ENCODE measurements at regions not wholly inside any gene's neighbourhood (a gene's known extent, or its start where the extent isn't known, plus 50 kb on each side); places are given as distances from the start of the nearest gene placed in this dataset.

GRCh38 chr22:19574247-19574646 is 50.0 kb upstream of the CLDN5 start:
- no peak for DNase-seq (ENCODE audit: low spot score)

DNA sequence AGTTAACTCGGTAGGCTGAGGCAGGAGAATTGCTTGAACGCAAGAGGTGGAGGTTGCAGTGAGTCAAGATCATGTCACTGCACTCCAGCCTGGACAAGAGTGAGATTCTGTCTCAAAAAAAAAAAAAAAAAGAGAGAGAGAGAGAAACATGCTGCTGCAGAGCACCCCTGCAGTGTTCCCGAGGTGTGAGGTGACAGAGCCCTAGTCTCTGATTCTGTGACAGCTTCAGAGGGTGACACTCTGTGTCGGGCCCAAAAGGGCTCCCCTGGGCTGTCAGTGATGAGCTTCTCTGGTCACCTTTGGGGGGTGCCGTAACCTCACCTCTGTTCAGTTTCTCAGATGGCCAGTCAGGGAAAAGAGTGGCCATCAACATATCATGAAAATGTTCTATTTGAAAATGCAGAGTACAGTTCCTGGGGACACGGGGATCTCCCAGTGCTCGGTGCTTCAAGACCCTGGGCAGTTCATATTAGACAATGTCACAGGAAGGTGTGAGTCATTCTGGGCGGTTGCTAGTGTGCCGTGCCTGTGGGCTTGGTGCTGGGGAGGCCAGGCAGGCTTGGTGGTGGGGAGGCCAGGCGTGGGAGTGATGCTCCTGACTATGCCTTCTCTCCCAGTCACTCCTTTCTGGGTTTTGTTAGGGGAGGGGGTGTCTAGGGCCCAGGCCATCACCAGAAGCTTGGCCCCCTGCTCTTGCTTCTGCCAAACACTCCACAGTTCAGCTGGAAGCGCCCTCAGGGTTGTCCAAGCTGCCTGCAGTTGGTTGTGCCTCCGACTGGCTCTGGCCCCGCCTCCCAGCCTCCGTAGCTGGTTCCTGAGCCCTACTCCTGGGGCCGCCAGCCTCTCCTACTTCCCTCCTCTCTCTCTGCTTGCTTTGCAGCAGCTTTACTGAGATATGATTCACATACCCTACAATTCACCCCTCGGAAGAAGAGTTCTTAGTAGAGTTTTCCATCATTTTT is 52.5 kb upstream of the CLDN5 start:
- peak; percentile 45 for DNase-seq (ENCODE audit: low spot score)

DNA sequence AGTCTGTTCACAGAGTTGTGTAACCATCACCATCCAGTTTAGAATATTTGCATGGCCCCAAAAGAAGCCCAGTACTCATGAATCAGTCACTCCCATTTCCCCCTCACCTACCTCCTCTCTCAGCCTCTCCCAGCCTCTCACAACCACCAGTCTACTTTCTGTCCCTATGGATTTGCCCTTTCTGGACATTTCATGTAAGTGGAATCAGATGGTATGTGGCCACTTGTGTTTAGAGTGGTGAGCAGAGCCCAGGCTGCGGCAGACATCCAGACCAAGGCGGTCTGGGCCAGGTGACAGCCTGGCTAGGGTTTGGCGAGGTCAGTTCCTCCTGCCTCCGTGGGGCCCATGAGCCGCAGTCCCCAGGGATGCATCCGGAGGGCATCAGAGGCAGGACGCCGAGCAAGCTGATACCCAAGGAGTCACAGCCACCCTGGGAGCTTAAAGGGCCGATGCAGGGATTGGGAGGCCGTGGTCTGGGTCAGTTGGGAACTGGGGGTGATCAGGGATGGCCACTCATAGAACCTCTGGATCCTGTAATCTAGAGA is 53.3 kb upstream of the CLDN5 start:
- no peak for DNase-seq (ENCODE audit: low spot score)

GRCh38 chr22:19578180-19579004 is 54.2 kb upstream of the CLDN5 start:
- DNase-seq (ENCODE audit: low spot score) = no peak

GRCh38 chr22:19579115-19579811 is 55.1 kb upstream of the CLDN5 start:
- no peak for DNase-seq (ENCODE audit: low spot score)

- DNase-seq (ENCODE audit: low spot score) = no peak
These were observed 55.7 kb upstream of the CLDN5 start for GRCh38 chr22:19579880-19580279.

DNA sequence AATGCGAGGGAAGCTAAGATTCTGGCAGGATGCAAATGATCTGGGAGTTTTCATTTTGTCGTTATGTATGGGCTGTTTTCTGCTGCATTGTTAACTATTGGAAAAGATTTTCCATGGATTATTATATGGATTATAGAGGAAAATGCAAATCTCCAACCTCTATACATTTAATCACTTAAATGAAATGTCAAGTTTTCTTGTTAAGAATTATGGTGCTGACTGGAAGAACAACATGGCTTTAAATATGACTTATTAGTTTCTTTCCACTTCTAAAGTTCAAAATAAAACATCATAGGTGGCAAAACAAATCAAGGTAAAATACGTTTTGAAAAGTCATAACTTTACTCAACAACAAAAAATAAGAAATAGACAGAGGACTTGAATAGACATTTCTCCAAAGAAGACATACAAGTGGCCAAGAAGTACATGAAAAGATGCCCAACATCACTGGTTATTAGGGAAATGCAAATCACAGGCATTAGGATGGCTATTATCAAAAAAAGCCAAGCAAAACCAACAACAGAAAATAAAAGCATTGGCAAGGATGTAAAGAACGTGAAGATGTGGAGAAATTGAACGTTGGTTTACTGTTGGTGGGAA is 56.2 kb upstream of the CLDN5 start:
- no peak for DNase-seq (ENCODE audit: low spot score)

DNA sequence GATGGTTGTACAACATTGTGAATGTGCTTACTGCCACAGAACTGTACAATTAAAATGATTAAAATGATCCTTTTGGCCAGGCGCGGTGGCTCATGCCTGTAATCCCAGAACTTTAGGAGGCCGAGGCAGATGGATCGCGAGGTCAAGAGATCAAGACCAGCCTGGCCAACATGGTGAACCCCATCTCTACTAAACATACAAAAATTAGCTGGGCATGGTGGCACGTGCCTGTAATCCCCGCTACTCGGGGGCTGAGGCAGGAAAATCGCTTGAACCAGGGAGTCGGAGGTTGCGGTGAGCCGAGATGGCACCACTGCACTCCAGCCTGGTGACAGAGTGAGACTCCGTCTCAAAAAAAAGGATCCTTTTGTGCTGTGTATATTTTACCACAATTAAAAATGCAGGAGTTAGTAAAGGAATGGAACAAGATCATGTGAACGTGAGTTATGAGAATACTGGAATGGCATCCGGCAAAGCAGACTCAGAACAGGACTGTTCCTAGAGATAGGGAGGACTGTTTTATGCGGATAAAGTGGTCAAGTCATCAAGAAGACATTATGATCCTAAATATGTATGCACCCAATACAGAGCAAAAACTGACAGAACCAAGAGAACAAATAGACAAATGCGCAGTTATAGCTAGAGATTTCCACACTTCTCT is 58.0 kb upstream of the CLDN5 start:
- DNase-seq (ENCODE audit: low spot score) = no peak

GRCh38 chr22:19586922-19587684 is 62.9 kb upstream of the CLDN5 start:
- no peak for DNase-seq (ENCODE audit: low spot score)

DNA sequence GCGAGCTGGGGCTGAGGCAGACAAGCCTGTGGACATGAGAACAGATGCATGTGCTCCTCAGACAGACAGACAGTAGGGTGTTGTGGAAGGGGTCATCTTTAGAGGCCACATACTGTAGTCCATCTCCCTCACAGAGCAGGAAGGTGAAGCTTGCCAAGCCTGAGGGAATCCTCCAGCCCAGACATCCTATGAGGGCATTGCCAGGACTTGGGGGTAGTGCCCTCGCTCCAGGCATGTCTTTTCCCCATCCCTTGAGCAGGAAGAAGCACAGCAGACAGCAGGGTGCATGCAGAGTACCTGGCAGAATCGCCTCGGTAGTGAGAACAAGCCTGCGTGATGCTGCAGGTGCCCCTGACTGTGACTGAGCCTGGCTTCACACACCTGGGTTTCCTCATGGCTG is 66.5 kb upstream of the CLDN5 start:
- no peak for DNase-seq (ENCODE audit: low spot score)

DNA sequence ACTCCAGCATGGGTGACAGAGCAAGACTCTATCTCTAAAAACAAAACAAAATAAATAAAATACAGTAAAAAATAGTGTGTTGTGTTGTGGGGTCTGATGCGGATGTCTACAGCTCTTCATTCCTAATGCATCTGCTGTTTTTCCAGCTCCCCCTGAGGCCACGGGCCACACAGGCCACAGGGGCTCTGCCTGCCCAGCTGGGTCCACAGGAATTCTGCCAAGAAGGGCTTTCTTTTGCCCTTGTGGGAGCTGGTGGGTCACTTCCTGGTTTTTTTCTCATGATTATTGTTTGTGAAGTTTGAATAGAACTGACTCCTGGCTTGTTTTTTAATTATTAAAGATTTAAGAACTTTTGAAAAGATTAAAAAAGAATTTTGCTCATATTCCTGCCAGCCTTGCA is 67.4 kb upstream of the CLDN5 start:
- DNase-seq (ENCODE audit: low spot score) = no peak

GRCh38 chr22:19592464-19592863 is 68.3 kb upstream of the CLDN5 start:
- no peak for DNase-seq (ENCODE audit: low spot score)

GRCh38 chr22:19593991-19594569 is 69.9 kb upstream of the CLDN5 start:
- no peak for DNase-seq (ENCODE audit: low spot score)

GRCh38 chr22:19595532-19595931 is 71.3 kb upstream of the CLDN5 start:
- no peak for DNase-seq (ENCODE audit: low spot score)

DNA sequence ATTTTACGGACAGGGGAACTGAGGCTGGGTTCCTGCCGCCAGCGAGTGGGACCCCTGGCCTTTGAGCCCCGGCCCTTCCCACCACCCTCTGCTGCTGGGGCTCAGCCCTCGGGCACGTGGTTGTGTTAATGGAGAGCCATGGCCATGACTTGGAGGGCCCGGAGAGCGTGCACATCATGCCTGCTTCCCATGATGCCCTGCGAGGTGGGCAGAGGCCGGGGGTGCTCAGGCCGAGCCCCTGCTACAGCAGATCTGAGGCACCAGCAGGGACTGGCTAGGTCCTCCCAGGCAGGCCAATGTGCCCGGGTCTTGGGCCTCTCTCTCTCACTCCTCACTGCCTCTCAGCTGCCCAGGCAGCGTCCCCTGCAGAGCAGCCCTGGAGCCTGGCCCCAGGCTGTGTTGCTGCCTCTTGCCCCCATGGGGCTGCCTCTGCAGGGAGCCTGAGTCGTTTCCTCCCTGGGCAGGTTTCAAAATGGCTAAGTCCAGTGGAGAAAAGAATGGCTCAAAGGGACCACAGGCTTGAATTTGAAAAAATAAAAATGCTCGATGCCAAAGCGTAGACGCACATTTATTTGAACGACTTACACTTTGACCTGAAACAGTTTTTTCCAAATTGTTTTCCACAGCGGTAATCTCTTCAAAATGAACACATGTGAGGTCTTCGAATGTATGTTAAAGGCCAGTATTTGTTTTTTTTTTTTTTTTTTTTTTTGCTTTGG is 72.6 kb upstream of the CLDN5 start:
- DNase-seq (ENCODE audit: low spot score) = no peak

GRCh38 chr22:19597399-19597735 is 73.2 kb upstream of the CLDN5 start:
- DNase-seq (ENCODE audit: low spot score) = no peak

DNA sequence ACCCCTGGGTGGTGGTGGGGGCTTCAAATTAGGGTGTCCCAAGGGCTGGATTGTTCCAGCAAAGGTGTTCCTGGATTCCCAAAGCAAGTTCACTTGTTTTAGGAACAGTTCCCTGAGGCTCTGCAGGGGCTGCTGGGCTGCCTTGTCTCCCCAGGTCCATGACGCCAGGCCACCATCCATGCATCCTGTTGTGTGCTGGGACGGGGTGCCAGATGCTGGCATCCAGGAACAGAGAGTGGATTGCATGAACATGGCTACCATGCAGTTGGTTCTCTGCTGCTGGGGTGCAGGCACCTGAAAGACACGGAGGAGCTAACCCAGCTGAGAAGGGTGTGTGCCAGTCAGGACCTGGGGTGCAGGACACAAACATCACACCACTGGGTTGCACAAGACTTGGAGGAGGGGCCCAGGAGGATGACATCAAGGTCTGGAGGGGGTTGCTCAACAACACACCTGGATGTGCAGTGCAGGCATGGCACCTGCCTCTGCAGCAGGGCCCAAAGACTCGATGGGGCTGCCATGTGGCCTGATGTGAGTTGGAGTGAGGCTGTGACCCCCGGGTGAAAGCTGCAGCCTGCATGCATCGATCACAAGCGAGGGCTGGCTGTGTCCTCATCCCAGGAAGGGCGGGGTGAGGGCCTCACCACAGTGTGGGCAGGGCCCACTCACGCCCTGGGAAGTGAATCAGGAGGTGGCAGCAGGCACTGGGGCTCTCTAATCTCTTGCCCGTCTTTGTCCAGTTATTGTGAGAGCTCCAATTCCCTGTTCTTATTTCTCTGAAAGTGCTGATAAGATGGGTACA is 74.0 kb upstream of the CLDN5 start:
- DNase-seq (ENCODE audit: low spot score) = no peak

DNA sequence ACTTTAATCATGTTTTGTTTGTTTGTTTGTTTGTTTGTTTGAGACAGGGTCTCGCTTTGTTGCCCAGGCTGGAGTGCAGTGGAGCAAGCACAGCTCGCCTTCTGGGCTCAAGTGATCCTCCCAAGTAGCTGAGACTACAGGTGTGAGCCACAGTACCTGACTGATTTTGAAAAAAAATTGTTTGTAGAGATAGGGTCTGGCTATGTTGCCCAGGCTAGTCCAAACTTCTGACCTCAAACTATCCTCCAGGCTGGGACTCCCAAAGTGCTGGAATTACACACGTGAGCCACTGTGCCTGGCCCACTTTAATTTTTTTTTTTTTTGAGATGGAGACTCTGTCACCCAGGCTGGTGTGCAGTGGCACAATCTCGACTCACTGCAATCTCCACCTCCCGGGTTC is 74.8 kb upstream of the CLDN5 start:
- no peak for DNase-seq (ENCODE audit: low spot score)

Measured in AG08396 (cell line).